ENCODE measurements at regions not wholly inside any gene's neighbourhood (a gene's known extent, or its start where the extent isn't known, plus 50 kb on each side); places are given as distances from the start of the nearest gene placed in this dataset.

DNA sequence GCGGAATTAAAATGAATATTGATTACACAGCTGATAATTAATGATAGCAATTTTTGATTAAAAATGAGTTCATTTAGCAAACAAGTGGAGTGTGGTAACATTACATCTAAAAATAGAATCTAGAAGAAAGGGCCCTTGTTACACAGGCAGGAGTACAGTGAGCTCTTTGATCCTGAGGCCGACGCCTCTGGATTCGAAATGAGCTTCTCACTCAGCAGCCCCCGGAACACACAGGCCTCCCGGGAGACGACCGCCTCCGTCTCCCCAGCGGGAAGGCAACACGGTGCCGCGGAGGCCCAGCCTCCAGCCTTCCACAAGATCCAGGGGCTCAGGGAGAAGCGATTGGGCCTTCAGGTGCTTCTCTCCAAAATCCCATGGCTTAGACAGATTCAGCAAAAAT, 379.1 kb downstream of the BRD1 start:
- Histone ChIP-seq H3K14ac (replicated peaks; ENCODE audit: low read depth, low read length) (no peak overlapping the region), H4K20me1 (ENCODE audit: insufficient read depth, low read length) (no peaks in the 10 kb centered on the region), H2AK9ac (replicated peaks; ENCODE audit: low read depth, low read length, poor library complexity) (no peak overlapping the region), H3K36me3 (ENCODE audit: control insufficient read depth, insufficient read depth, low read length) (no peaks in the 10 kb centered on the region), H3K79me1 (ENCODE audit: low read depth in 1 of 2, low read length in 2 of 2) (no peaks in the 10 kb centered on the region), H3K27ac (ENCODE audit: insufficient read depth, low read length) (no peak overlapping the region), H3K9me3 (ENCODE audit: control insufficient read depth, insufficient read depth, low read length) (peaks cover 53% of the 10 kb centered on the region; the same call in 1 of the 2 replicates), H3K27me3 (ENCODE audit: control insufficient read depth, insufficient read depth, low read length) (no peaks in the 10 kb centered on the region), H3K4me2 (ENCODE audit: low read depth, low read length) (no peak overlapping the region), H3K4me3 (ENCODE audit: insufficient read depth, low read depth, low read length) (no peak overlapping the region), H2BK20ac (ENCODE audit: low read depth, low read length) (no peak overlapping the region), H2BK15ac (ENCODE audit: low read depth, low read length) (no peak overlapping the region), H2AFZ (replicated peaks; ENCODE audit: low read length, poor library complexity) (no peak overlapping the region), H4K5ac (ENCODE audit: low read depth, low read length) (no peak overlapping the region), H3K9ac (ENCODE audit: low read depth, low read length) (no peak overlapping the region), H3K4me1 (ENCODE audit: control insufficient read depth, insufficient read depth, low read length) (no peaks in the 10 kb centered on the region), H3K23ac (ENCODE audit: low read depth, low read length) (no peak overlapping the region), H3K4ac (ENCODE audit: low read depth, low read length) (no peak overlapping the region), H2BK120ac (ENCODE audit: low read depth, low read length) (no peak overlapping the region), H3K9me1 (ENCODE audit: insufficient read depth, low read length) (no peaks in the 10 kb centered on the region), H3K18ac (ENCODE audit: low read depth, low read length) (no peak overlapping the region), H4K8ac (ENCODE audit: low read depth in 2 of 2, low read length in 2 of 2) (no peak overlapping the region), H2AK5ac (ENCODE audit: low read depth, low read length) (no peak overlapping the region), H4K91ac (ENCODE audit: insufficient read depth, low read depth, low read length) (no peak overlapping the region), H3K56ac (ENCODE audit: extremely low read depth, insufficient read depth, low read length) (no peak overlapping the region), H2BK5ac (ENCODE audit: low read depth, low read length, poor library complexity, severe bottlenecking) (no peak overlapping the region)
- BruUV-seq (replicated peaks), result no TSS peak
- CTCF ChIA-PET, result no interaction called here
- WGBS, 2 experiments (ENCODE audit: extremely low coverage in 2 of 2, insufficient read length in 1 of 2), result 50% methylated on average over 1 of the region's 14 CpGs; no CpG with 5 or more reads in 1 of the 2 experiments
- POLR2A ChIA-PET (ENCODE audit: unreplicated experiment), result no interaction called here
- no peak for DNase-seq
- intact Hi-C loops (cut with micrococcal nuclease), result no loop called here
- TF ChIP-seq CHD1 (IDR thresholded peaks at IDR 0.05; ENCODE audit: low read depth, low read length) (no peak), RCOR1 (IDR thresholded peaks at IDR 0.05; ENCODE audit: insufficient replicate concordance, low read length) (no peak), CEBPB (IDR thresholded peaks at IDR 0.05; ENCODE audit: low read depth, low read length) (no peak), FOS (IDR thresholded peaks at IDR 0.05; ENCODE audit: low read depth, low read length) (no peak), MAZ (IDR thresholded peaks at IDR 0.05; ENCODE audit: borderline replicate concordance, low read depth, low read length) (no peak), MXI1 (IDR thresholded peaks at IDR 0.05; ENCODE audit: borderline replicate concordance, low read depth, low read length) (no peak), MAFK (IDR thresholded peaks at IDR 0.05; ENCODE audit: low read depth, low read length) (no peak)
- TF ChIP-seq, protein P1, sequence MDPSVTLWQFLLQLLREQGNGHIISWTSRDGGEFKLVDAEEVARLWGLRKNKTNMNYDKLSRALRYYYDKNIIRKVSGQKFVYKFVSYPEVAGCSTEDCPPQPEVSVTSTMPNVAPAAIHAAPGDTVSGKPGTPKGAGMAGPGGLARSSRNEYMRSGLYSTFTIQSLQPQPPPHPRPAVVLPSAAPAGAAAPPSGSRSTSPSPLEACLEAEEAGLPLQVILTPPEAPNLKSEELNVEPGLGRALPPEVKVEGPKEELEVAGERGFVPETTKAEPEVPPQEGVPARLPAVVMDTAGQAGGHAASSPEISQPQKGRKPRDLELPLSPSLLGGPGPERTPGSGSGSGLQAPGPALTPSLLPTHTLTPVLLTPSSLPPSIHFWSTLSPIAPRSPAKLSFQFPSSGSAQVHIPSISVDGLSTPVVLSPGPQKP (IDR thresholded peaks at IDR 0.05; ENCODE audit: borderline replicate concordance, low read depth, low read length), result no peak
- ATAC-seq (ENCODE audit: low read depth), result no peak
- dilution Hi-C loops (cut with HindIII; ENCODE audit: low sequenced_read_pairs, unreplicated experiment), result no loop called here
- in situ Hi-C loops (cut with MboI; ENCODE audit: low sequenced_read_pairs), result no loop called here

All from IMR-90 (cell line).